ENCODE measurements at regions not wholly inside any gene's neighbourhood (a gene's known extent, or its start where the extent isn't known, plus 50 kb on each side); places are given as distances from the start of the nearest gene placed in this dataset.

GRCh38 chr14:36068777-36069534, 107.6 kb downstream of the PTCSC3 start:
- TF ChIP-seq, protein P1, sequence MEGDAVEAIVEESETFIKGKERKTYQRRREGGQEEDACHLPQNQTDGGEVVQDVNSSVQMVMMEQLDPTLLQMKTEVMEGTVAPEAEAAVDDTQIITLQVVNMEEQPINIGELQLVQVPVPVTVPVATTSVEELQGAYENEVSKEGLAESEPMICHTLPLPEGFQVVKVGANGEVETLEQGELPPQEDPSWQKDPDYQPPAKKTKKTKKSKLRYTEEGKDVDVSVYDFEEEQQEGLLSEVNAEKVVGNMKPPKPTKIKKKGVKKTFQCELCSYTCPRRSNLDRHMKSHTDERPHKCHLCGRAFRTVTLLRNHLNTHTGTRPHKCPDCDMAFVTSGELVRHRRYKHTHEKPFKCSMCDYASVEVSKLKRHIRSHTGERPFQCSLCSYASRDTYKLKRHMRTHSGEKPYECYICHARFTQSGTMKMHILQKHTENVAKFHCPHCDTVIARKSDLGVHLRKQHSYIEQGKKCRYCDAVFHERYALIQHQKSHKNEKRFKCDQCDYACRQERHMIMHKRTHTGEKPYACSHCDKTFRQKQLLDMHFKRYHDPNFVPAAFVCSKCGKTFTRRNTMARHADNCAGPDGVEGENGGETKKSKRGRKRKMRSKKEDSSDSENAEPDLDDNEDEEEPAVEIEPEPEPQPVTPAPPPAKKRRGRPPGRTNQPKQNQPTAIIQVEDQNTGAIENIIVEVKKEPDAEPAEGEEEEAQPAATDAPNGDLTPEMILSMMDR (IDR thresholded peaks at IDR 0.05) = no peak
- TF ChIP-seq POLR2A (IDR thresholded peaks at IDR 0.05) = no peak

Data from lower leg skin (tissue), 3 donors.